Keratinocyte (primary cell): ENCODE measurements at regions not wholly inside any gene's neighbourhood (a gene's known extent, or its start where the extent isn't known, plus 50 kb on each side); places are given as distances from the start of the nearest gene placed in this dataset.

Experiments
- DNase-seq: peaks from one replicate; pipeline ENCODE4 v3.0.0-alpha.2; 2011; ENCODE audit warnings: low read depth, missing footprints, low spot score
- FAIRE-seq: peaks from 2 replicates; lab custom pipeline; 2011; peaks lifted over from hg19 to GRCh38; lab: Jason Lieb, UNC
- H2AFZ ChIP-seq: 2 replicates; pipeline ENCODE4 v1.6.0; 2012; ENCODE audit warnings: low read length, control low read depth, inconsistent platforms; ENCODE audit not compliant: control insufficient read depth
- H3K27ac ChIP-seq: 2 replicates; pipeline ENCODE4 v1.5.1; 2011; ENCODE audit warnings: low read length; ENCODE audit not compliant: control insufficient read depth, insufficient read depth
- H3K27me3 ChIP-seq: 3 replicates; pipeline ENCODE4 v1.6.0; 2011; ENCODE audit warnings: low read length; ENCODE audit not compliant: control insufficient read depth, insufficient read depth; ENCODE audit errors: extremely low read depth
- H3K36me3 ChIP-seq, 2 experiments: 2 replicates in 1 of 2; 3 replicates in 1 of 2; pipeline ENCODE4 v1.5.1; 2011; ENCODE audit warnings: low read length in 2 of 2, mild to moderate bottlenecking in 1 of 2; ENCODE audit not compliant: control insufficient read depth in 2 of 2, insufficient read depth in 2 of 2; ENCODE audit errors: extremely low read depth in 1 of 2
- H3K4me1 ChIP-seq: 3 replicates; pipeline ENCODE4 v1.5.1; 2011; ENCODE audit warnings: low read length; ENCODE audit not compliant: control insufficient read depth, insufficient read depth; ENCODE audit errors: extremely low read depth
- H3K4me2 ChIP-seq: 3 replicates; pipeline ENCODE4 v1.6.0; 2011; ENCODE audit warnings: low read depth, low read length; ENCODE audit not compliant: control insufficient read depth, insufficient read depth; ENCODE audit errors: extremely low read depth
- H3K4me3 ChIP-seq, 3 experiments: fragments of 200-600 bp in 1 of 3; sonication (generic) in 1 of 3; 2 replicates in 2 of 3; 3 replicates in 1 of 3; pipeline ENCODE4 v1.5.1; 2011 to 2016; ENCODE audit warnings: low read length in 3 of 3, mild to moderate bottlenecking in 3 of 3, control low read depth in 2 of 3, inconsistent platforms in 1 of 3, low read depth in 1 of 3, mixed read lengths in 1 of 3, mixed run types in 1 of 3, moderate library complexity in 1 of 3; ENCODE audit not compliant: control insufficient read depth in 2 of 3, insufficient read depth in 2 of 3; ENCODE audit errors: extremely low read depth in 1 of 3
- H3K79me2 ChIP-seq: 2 replicates; pipeline ENCODE4 v1.6.0; 2012; ENCODE audit warnings: low read length; ENCODE audit not compliant: control insufficient read depth, insufficient read depth
- H3K9ac ChIP-seq: 3 replicates; pipeline ENCODE4 v1.6.0; 2011; ENCODE audit warnings: low read length; ENCODE audit not compliant: control insufficient read depth, insufficient read depth; ENCODE audit errors: extremely low read depth
- H3K9me1 ChIP-seq: 3 replicates; pipeline ENCODE4 v1.6.0; 2011; ENCODE audit warnings: low read length; ENCODE audit not compliant: control insufficient read depth, insufficient read depth; ENCODE audit errors: extremely low read depth
- H3K9me3 ChIP-seq: 2 replicates; pipeline ENCODE4 v1.5.1; 2012; ENCODE audit warnings: low read depth, low read length; ENCODE audit not compliant: control insufficient read depth
- H4K20me1 ChIP-seq: 3 replicates; pipeline ENCODE4 v1.6.0; 2011; ENCODE audit warnings: low read length; ENCODE audit not compliant: control insufficient read depth, insufficient read depth; ENCODE audit errors: extremely low read depth
- CTCF ChIP-seq, 3 experiments: IDR thresholded peaks in 1 of 3; conservative IDR thresholded peaks in 1 of 3; optimal IDR thresholded peaks in 1 of 3; 2 replicates in 2 of 3; 3 replicates in 1 of 3; pipeline versions ENCODE3 to v1.5.1; 2011; ENCODE audit warnings: low read length in 3 of 3, mild to moderate bottlenecking in 3 of 3, moderate library complexity in 2 of 3, control low read depth in 1 of 3, inconsistent platforms in 1 of 3; ENCODE audit not compliant: insufficient read depth in 2 of 3; ENCODE audit errors: extremely low read depth in 1 of 3
- EZH2 ChIP-seq: IDR thresholded peaks from one replicate; pipeline ENCODE4 v1.6.1; 2012; ENCODE audit warnings: inconsistent platforms, mild to moderate bottlenecking, low read length, moderate library complexity
- dilution Hi-C: fragments of 300-500 bp; cut with MboI; formaldehyde crosslinking; loops from one replicate; pipeline ENCODE4 v1.7.0; 2020; ENCODE audit warnings: low sequenced_read_pairs; ENCODE audit not compliant: extremely low pct_ligation_motif_present

GRCh38 chr17:6941989-6942388 is 53.9 kb upstream of the ALOX12 start:
- FAIRE-seq (no peak), DNase-seq (no peak)
- Histone ChIP-seq H2AFZ (no peak overlapping the region), H3K4me1 (no peaks in the 10 kb centered on the region), H4K20me1 (no peaks in the 10 kb centered on the region), H3K27ac (no peak overlapping the region), H3K79me2 (no peaks in the 10 kb centered on the region), H3K9me1 (no peaks in the 10 kb centered on the region), H3K36me3 (no peaks in the 10 kb centered on the region), H3K4me2 (no peak overlapping the region), H3K27me3 (no peaks in the 10 kb centered on the region), H3K9ac (no peak overlapping the region), H3K9me3 (no peaks in the 10 kb centered on the region), H3K4me3 (no peak overlapping the region)
- TF ChIP-seq CTCF (optimal IDR thresholded peaks at IDR 0.05 in 1 of 3, IDR thresholded peaks at IDR 0.05 in 1 of 3, conservative IDR thresholded peaks at IDR 0.05 in 1 of 3; ENCODE audit: extremely low read depth in 1 of 3, insufficient read depth in 2 of 3, low read length in 3 of 3) (no peak), EZH2 (no peak)
- dilution Hi-C loops: no loop called here

- Histone ChIP-seq H3K4me3 (no peak overlapping the region), H3K27me3 (no peaks in the 10 kb centered on the region), H3K9ac (no peak overlapping the region), H4K20me1 (no peaks in the 10 kb centered on the region), H3K4me2 (no peak overlapping the region), H3K9me1 (no peaks in the 10 kb centered on the region), H3K36me3 (no peaks in the 10 kb centered on the region), H3K9me3 (no peaks in the 10 kb centered on the region), H3K79me2 (no peaks in the 10 kb centered on the region), H3K4me1 (no peaks in the 10 kb centered on the region), H3K27ac (no peak overlapping the region), H2AFZ (no peak overlapping the region)
- TF ChIP-seq EZH2 (no peak), CTCF (optimal IDR thresholded peaks at IDR 0.05 in 1 of 3, IDR thresholded peaks at IDR 0.05 in 1 of 3, conservative IDR thresholded peaks at IDR 0.05 in 1 of 3; ENCODE audit: extremely low read depth in 1 of 3, insufficient read depth in 2 of 3, low read length in 3 of 3) (no peak)
- DNase-seq: no peak
- no peak for FAIRE-seq
- dilution Hi-C loops: no loop called here
These were observed 52.4 kb upstream of the ALOX12 start for GRCh38 chr17:6943406-6943805.
